CD4-positive, alpha-beta T cell (primary cell): ENCODE measurements at regions not wholly inside any gene's neighbourhood (a gene's known extent, or its start where the extent isn't known, plus 50 kb on each side); places are given as distances from the start of the nearest gene placed in this dataset.

Source experiments
- ATAC-seq: fragments of 200-7000 bp; cut with Tn5 transposase; one replicate; pipeline ENCODE4 v1.10.0; 2022; ENCODE audit warnings: mild to moderate bottlenecking; ENCODE audit not compliant: poor library complexity
- CTCF ChIA-PET: fragments of 350-600 bp; sonication (Branson Sonifier 250); formaldehyde crosslinking; loops from one replicate; lab custom pipeline; 2021; ENCODE audit warnings: antibody characterized with exemption, inconsistent platforms; lab: Charles Lee
- POLR2A ChIA-PET: fragments of 350-600 bp; sonication (Branson Sonifier 250); formaldehyde crosslinking; loops from one replicate; lab custom pipeline; 2021; ENCODE audit warnings: antibody characterized with exemption, inconsistent platforms; lab: Charles Lee
- DNase-seq, 14 experiments: peaks; one replicate each; pipeline ENCODE4 v3.0.0-alpha.2; 2013 to 2020; ENCODE audit warnings: mixed read lengths in 2 of 14
- H3K27ac ChIP-seq, 2 donors: one replicate each; pipeline versions ENCODE4 v1.5.1 to v1.7.0; 2013; ENCODE audit warnings: low read length in 2 of 2, low read depth in 1 of 2, mild to moderate bottlenecking in 1 of 2
- H3K27me3 ChIP-seq, 2 experiments: 1 replicate in 1 of 2; 2 replicates in 1 of 2; pipeline versions ENCODE4 v1.6.1 to v1.7.0; 2013; ENCODE audit warnings: low read length in 2 of 2, control low read depth in 1 of 2, mild to moderate bottlenecking in 1 of 2, moderate library complexity in 1 of 2; ENCODE audit not compliant: insufficient read depth in 2 of 2, control insufficient read depth in 1 of 2
- H3K36me3 ChIP-seq: one replicate; pipeline ENCODE4 v1.6.1; 2013; ENCODE audit warnings: low read length, control low read depth; ENCODE audit not compliant: insufficient read depth
- H3K4me1 ChIP-seq: one replicate; pipeline ENCODE4 v1.6.1; 2013; ENCODE audit warnings: low read length, control low read depth; ENCODE audit not compliant: insufficient read depth
- H3K4me3 ChIP-seq: one replicate; pipeline ENCODE4 v1.5.1; 2013; ENCODE audit warnings: mild to moderate bottlenecking, low read length, moderate library complexity
- H3K9me3 ChIP-seq, 2 experiments: 1 replicate in 1 of 2; 2 replicates in 1 of 2; pipeline versions ENCODE4 v1.6.1 to v1.7.0; 2013; ENCODE audit warnings: low read length in 2 of 2, mild to moderate bottlenecking in 2 of 2, control low read depth in 1 of 2, moderate library complexity in 1 of 2; ENCODE audit not compliant: control insufficient read depth in 1 of 2, insufficient read depth in 1 of 2
- H3K27ac Mint-ChIP-seq: one replicate; pipeline ENCODE4 v1.8.0; 2020; ENCODE audit warnings: mixed read lengths
- H3K27me3 Mint-ChIP-seq: one replicate; pipeline ENCODE4 v1.8.0; 2021; ENCODE audit warnings: mixed read lengths
- H3K36me3 Mint-ChIP-seq: one replicate; pipeline ENCODE4 v1.8.0; 2021; ENCODE audit warnings: low read depth, mixed read lengths
- H3K4me1 Mint-ChIP-seq: one replicate; pipeline ENCODE4 v1.8.0; 2021; ENCODE audit warnings: low read depth, mixed read lengths
- H3K4me3 Mint-ChIP-seq: one replicate; pipeline ENCODE4 v1.8.0; 2020; ENCODE audit warnings: mild to moderate bottlenecking, mixed read lengths
- H3K9me3 Mint-ChIP-seq: one replicate; pipeline ENCODE4 v1.8.0; 2020; ENCODE audit warnings: mixed read lengths
- CTCF ChIP-seq: fragments of 200-600 bp; IDR thresholded peaks from one replicate; pipeline ENCODE4 v1.8.0; 2022; ENCODE audit warnings: antibody characterized with exemption, mild to moderate bottlenecking
- intact Hi-C, 2 experiments: fragments of 100-400 bp; cut with DNase I in 1 of 2; cut with micrococcal nuclease in 1 of 2; formaldehyde crosslinking; loops; one replicate each; pipeline versions ENCODE4 v1.15.1 to v1.9.0; 2023 to 2025; cut with DNase I, micrococcal nuclease

GRCh38 chr18:37639846-37640245, 74.2 kb upstream of the CELF4 start:
- Histone ChIP-seq H3K9me3 (peaks cover 0 to 7% of the 10 kb centered on the region in 2 experiments), H3K36me3 (no peaks in the 10 kb centered on the region), H3K27me3 (no peaks in the 10 kb centered on the region), H3K4me3 (no peak overlapping the region), H3K4me1 (no peaks in the 10 kb centered on the region), H3K27ac (no peak overlapping the region)
- ATAC-seq (no peak), DNase-seq (no peak)
- Mint-ChIP-seq H3K27me3 (no peaks in the 10 kb centered on the region), H3K9me3 (peaks cover 7% of the 10 kb centered on the region), H3K4me3 (no peak overlapping the region), H3K27ac (no peak overlapping the region), H3K4me1 (no peaks in the 10 kb centered on the region), H3K36me3 (no peaks in the 10 kb centered on the region)
- TF ChIP-seq CTCF, result no peak
- POLR2A ChIA-PET, result no interaction called here
- intact Hi-C loops, result no loop called here
- CTCF ChIA-PET, result no interaction called here

- TF ChIP-seq CTCF, result no peak
- H3K27me3 Mint-ChIP-seq, result no peaks in the 10 kb centered on the region
- Histone ChIP-seq H3K9me3 (peaks cover 0 to 3% of the 10 kb centered on the region in 2 experiments), H3K27me3 (no peaks in the 10 kb centered on the region), H3K27ac (no peak overlapping the region), H3K36me3 (no peaks in the 10 kb centered on the region), H3K4me1 (no peaks in the 10 kb centered on the region), H3K4me3 (no peak overlapping the region)
- DNase-seq, result no peak
- H3K4me3 Mint-ChIP-seq, result no peak overlapping the region
- H3K36me3 Mint-ChIP-seq, result no peaks in the 10 kb centered on the region
- no peaks in the 10 kb centered on the region for H3K4me1 Mint-ChIP-seq
- no peak overlapping the region for H3K27ac Mint-ChIP-seq
- POLR2A ChIA-PET, result no interaction called here
- intact Hi-C loops, result no loop called here
- ATAC-seq, result no peak
- CTCF ChIA-PET, result no interaction called here
- H3K9me3 Mint-ChIP-seq, result no peaks in the 10 kb centered on the region
Observed at GRCh38 chr18:37637478-37637850, 71.9 kb upstream of the CELF4 start.

DNA sequence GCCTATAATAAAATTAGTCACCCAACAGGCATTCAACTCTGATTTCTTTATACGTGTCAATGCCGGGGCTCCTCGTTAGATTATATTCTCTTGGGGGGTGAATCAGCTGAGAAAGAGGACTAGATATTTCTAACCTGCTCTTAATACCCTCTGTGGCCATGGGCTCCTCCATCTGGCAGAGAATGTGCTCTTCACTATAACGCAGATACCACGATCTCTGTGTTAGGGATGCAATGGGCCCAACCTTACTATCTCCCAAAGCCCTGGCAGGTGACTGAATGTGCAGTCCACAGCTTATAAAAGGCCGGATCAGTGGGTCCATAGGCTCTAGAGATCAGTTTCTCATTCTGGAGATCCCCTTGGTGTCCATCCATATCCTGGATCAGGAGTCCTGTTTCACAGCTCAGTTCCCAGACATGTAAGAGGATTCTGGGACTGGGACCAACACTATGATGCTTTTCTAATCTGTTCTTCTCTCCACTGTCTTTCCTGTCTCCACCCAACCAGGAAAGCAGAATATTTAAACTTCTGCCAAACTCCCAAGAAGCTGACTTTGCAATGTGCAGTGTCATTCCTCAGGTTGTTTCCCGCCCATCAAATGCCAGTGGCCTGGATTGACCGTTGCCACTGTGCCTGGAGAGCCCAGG, 71.4 kb upstream of the CELF4 start:
- no peaks in the 10 kb centered on the region for H3K27me3 ChIP-seq
- no peaks in the 10 kb centered on the region for H3K27me3 Mint-ChIP-seq
- no peaks in the 10 kb centered on the region for H3K9me3 Mint-ChIP-seq
- H3K36me3 Mint-ChIP-seq, result no peaks in the 10 kb centered on the region
- H3K27ac Mint-ChIP-seq, result no peak overlapping the region
- ATAC-seq, result no peak
- peaks cover 0 to 3% of the 10 kb centered on the region in 2 experiments for H3K9me3 ChIP-seq
- intact Hi-C loops, result no loop called here
- no peak for DNase-seq
- TF ChIP-seq CTCF, result no peak
- no peaks in the 10 kb centered on the region for H3K4me1 ChIP-seq
- ChIA-PET CTCF (no interaction called here), POLR2A (no interaction called here)
- H3K27ac ChIP-seq, result no peak overlapping the region
- H3K4me3 ChIP-seq, result no peak overlapping the region
- H3K4me3 Mint-ChIP-seq, result no peak overlapping the region
- H3K4me1 Mint-ChIP-seq, result no peaks in the 10 kb centered on the region
- H3K36me3 ChIP-seq, result no peaks in the 10 kb centered on the region
